IMR-90 (cell line): ENCODE measurements at regions not wholly inside any gene's neighbourhood (a gene's known extent, or its start where the extent isn't known, plus 50 kb on each side); places are given as distances from the start of the nearest gene placed in this dataset.
A peak's percentile ranks its signal among the peaks of the same experiment; 100 is the strongest.

Experiments used
- ATAC-seq: fragments of 200-7000 bp; cut with Tn5 transposase; 2 replicates; pipeline ENCODE4 v1.9.1; 2020; ENCODE audit warnings: low read depth, mild to moderate bottlenecking, moderate library complexity
- BruUV-seq: library from RNA; stranded (reverse); fragments of 400-500 nt; replicated peaks from 2 replicates; lab custom pipeline; 2021; lab: Mats Ljungman, UMichigan
- CTCF ChIA-PET: fragments of 300-600 bp; formaldehyde crosslinking; extraction: SDS; loops from one replicate; lab custom pipeline; 2021; ENCODE audit warnings: antibody characterized with exemption; lab: Yijun Ruan, JAX
- POLR2A ChIA-PET: fragments of 300-600 bp; sonication (Branson Sonifier 250); formaldehyde crosslinking; loops from one replicate; lab custom pipeline; 2022; ENCODE audit warnings: antibody characterized with exemption; ENCODE audit not compliant: unreplicated experiment; lab: Charles Lee
- DNase-seq: peaks from one replicate; pipeline ENCODE4 v3.0.0; 2013
- H2AFZ ChIP-seq: replicated peaks from 2 replicates; pipeline ENCODE3; 2013; ENCODE audit warnings: low read length, mild to moderate bottlenecking; ENCODE audit not compliant: poor library complexity
- H2AK5ac ChIP-seq: 2 replicates; pipeline ENCODE4 v1.6.1; 2013; ENCODE audit warnings: low read depth, low read length, inconsistent platforms
- H2AK9ac ChIP-seq: replicated peaks from 2 replicates; pipeline ENCODE3; 2013; ENCODE audit warnings: mild to moderate bottlenecking, low read depth, low read length, moderate library complexity; ENCODE audit not compliant: poor library complexity
- H2BK120ac ChIP-seq: 2 replicates; pipeline ENCODE4 v1.6.1; 2013; ENCODE audit warnings: low read depth, low read length, inconsistent platforms
- H2BK15ac ChIP-seq: 3 replicates; pipeline ENCODE4 v1.6.1; 2013; ENCODE audit warnings: low read depth, low read length, inconsistent platforms
- H2BK20ac ChIP-seq: 2 replicates; pipeline ENCODE4 v1.6.1; 2013; ENCODE audit warnings: low read depth, mild to moderate bottlenecking, inconsistent platforms, low read length, moderate library complexity
- H2BK5ac ChIP-seq: 2 replicates; pipeline ENCODE4 v1.6.1; 2013; ENCODE audit warnings: mild to moderate bottlenecking, low read depth, low read length, inconsistent platforms; ENCODE audit not compliant: poor library complexity, severe bottlenecking
- H3K14ac ChIP-seq: replicated peaks from 2 replicates; pipeline ENCODE4 v1.6.1; 2013; ENCODE audit warnings: low read depth, low read length, inconsistent platforms
- H3K18ac ChIP-seq: 2 replicates; pipeline ENCODE4 v1.6.1; 2013; ENCODE audit warnings: low read depth, low read length, control low read depth
- H3K23ac ChIP-seq: 2 replicates; pipeline ENCODE4 v1.6.1; 2013; ENCODE audit warnings: low read depth, low read length, inconsistent platforms
- H3K27ac ChIP-seq: 2 replicates; pipeline ENCODE4 v1.5.1; 2013; ENCODE audit warnings: mild to moderate bottlenecking, control low read depth, low read length; ENCODE audit not compliant: insufficient read depth
- H3K27me3 ChIP-seq: 2 replicates; pipeline ENCODE4 v1.6.1; 2013; ENCODE audit warnings: low read length; ENCODE audit not compliant: control insufficient read depth, insufficient read depth
- H3K36me3 ChIP-seq: 2 replicates; pipeline ENCODE4 v1.6.1; 2013; ENCODE audit warnings: low read length, mixed read lengths; ENCODE audit not compliant: control insufficient read depth, insufficient read depth
- H3K4ac ChIP-seq: 2 replicates; pipeline ENCODE4 v1.6.1; 2013; ENCODE audit warnings: low read depth, low read length, inconsistent platforms
- H3K4me1 ChIP-seq: 2 replicates; pipeline ENCODE4 v1.6.1; 2013; ENCODE audit warnings: low read length, mixed read lengths; ENCODE audit not compliant: control insufficient read depth, insufficient read depth
- H3K4me2 ChIP-seq: 2 replicates; pipeline ENCODE4 v1.6.1; 2013; ENCODE audit warnings: low read depth, mild to moderate bottlenecking, control low read depth, low read length, moderate library complexity
- H3K4me3 ChIP-seq: 2 replicates; pipeline ENCODE4 v1.5.1; 2013; ENCODE audit warnings: low read depth, mild to moderate bottlenecking, control low read depth, low read length, moderate library complexity; ENCODE audit not compliant: insufficient read depth
- H3K56ac ChIP-seq: 2 replicates; pipeline ENCODE4 v1.6.1; 2013; ENCODE audit warnings: low read length, inconsistent platforms; ENCODE audit not compliant: insufficient read depth; ENCODE audit errors: extremely low read depth
- H3K79me1 ChIP-seq, 2 experiments: 2 replicates each; pipeline ENCODE4 v1.6.1; 2013; ENCODE audit warnings: low read length in 2 of 2, inconsistent platforms in 1 of 2, low read depth in 1 of 2
- H3K9ac ChIP-seq: 2 replicates; pipeline ENCODE4 v1.6.1; 2013; ENCODE audit warnings: low read depth, low read length, control low read depth
- H3K9me1 ChIP-seq: 2 replicates; pipeline ENCODE4 v1.6.1; 2013; ENCODE audit warnings: low read length, inconsistent platforms; ENCODE audit not compliant: insufficient read depth
- H3K9me3 ChIP-seq: 2 replicates; pipeline ENCODE4 v1.6.1; 2013; ENCODE audit warnings: low read length; ENCODE audit not compliant: control insufficient read depth, insufficient read depth
- H4K20me1 ChIP-seq: 2 replicates; pipeline ENCODE4 v1.6.1; 2013; ENCODE audit warnings: low read length, inconsistent platforms; ENCODE audit not compliant: insufficient read depth
- H4K5ac ChIP-seq: 2 replicates; pipeline ENCODE4 v1.6.1; 2013; ENCODE audit warnings: mild to moderate bottlenecking, low read depth, low read length, control low read depth
- H4K8ac ChIP-seq, 2 experiments: 2 replicates each; pipeline ENCODE4 v1.6.1; 2013; ENCODE audit warnings: low read depth in 2 of 2, low read length in 2 of 2, control low read depth in 1 of 2, inconsistent platforms in 1 of 2
- H4K91ac ChIP-seq: 2 replicates; pipeline ENCODE4 v1.6.1; 2013; ENCODE audit warnings: low read depth, low read length, inconsistent platforms; ENCODE audit not compliant: insufficient read depth
- BHLHE40 ChIP-seq: fragments of 150-350 bp; IDR thresholded peaks from 2 replicates; pipeline ENCODE4 v1.6.1; 2016; ENCODE audit warnings: mild to moderate bottlenecking, low read depth, low read length
- CEBPB ChIP-seq: IDR thresholded peaks from 2 replicates; pipeline ENCODE4 v1.6.1; 2012; ENCODE audit warnings: low read depth, low read length, improper control_type of control experiment
- MAFK ChIP-seq: IDR thresholded peaks from 2 replicates; pipeline ENCODE4 v1.6.1; 2012; ENCODE audit warnings: low read depth, low read length, improper control_type of control experiment
- NFE2L2 ChIP-seq: fragments of 150-350 bp; IDR thresholded peaks from 2 replicates; pipeline ENCODE4 v1.6.1; 2016; ENCODE audit warnings: low read depth, mild to moderate bottlenecking, low read length
- POLR2A ChIP-seq: IDR thresholded peaks from 2 replicates; pipeline ENCODE4 v1.6.1; 2012; ENCODE audit warnings: mild to moderate bottlenecking, low read depth, low read length
- RAD21 ChIP-seq: IDR thresholded peaks from 2 replicates; pipeline ENCODE4 v1.6.1; 2012; ENCODE audit warnings: low read length, improper control_type of control experiment
- USF2 ChIP-seq: fragments of 150-350 bp; IDR thresholded peaks from 2 replicates; pipeline ENCODE4 v1.6.1; 2017; ENCODE audit warnings: mild to moderate bottlenecking, antibody characterized with exemption, low read length, low read depth
- WGBS, 2 experiments: methylation state at CpG; one replicate each; pipeline versions ENCODE4 v1.1.5 to v1.1.7; 2013; ENCODE audit warnings: missing lambda C conversion rate in 2 of 2; ENCODE audit not compliant: insufficient read length in 1 of 2; ENCODE audit errors: extremely low coverage in 2 of 2; 5-methylcytosine and 5-hydroxymethylcytosine counted together
- dilution Hi-C: fragments of 300-500 bp; cut with HindIII; formaldehyde crosslinking; loops from one replicate; pipeline ENCODE4 v1.14.3; 2018; ENCODE audit warnings: low sequenced_read_pairs; ENCODE audit not compliant: unreplicated experiment
- in situ Hi-C: fragments of 300-500 bp; cut with MboI; formaldehyde crosslinking; loops from 3 replicates; pipeline ENCODE4 v1.14.3; 2019; ENCODE audit warnings: low sequenced_read_pairs, inconsistent platforms, mixed read lengths
- intact Hi-C: fragments of 100-400 bp; cut with micrococcal nuclease; formaldehyde crosslinking; loops from 2 replicates; pipeline ENCODE4 v1.10.0; 2022
- TF ChIP-seq, protein P1 (sequence below): conservative IDR thresholded peaks from 2 replicates; pipeline ENCODE4 v1.5.1; 2012; ENCODE audit warnings: mild to moderate bottlenecking, low read depth, low read length, improper control_type of control experiment

DNA sequence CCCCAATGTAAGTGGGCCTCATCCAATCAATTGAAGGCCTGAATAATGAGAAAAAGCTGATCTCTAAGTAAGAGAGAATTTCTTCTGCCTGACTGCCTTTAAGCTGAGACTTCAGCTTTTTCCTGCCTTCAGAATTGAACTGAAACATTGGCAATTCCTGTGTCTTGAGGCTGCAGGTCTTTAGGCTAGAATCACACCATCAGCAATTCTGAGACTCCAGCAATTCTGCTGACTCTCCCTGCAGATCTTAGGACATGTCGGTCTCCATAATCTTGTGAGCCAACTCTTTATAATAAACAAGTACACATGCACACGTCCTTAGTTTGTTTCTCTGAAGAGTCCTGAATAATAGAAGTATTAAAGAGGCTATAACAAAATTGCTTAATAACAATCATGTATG lies 209.1 kb downstream of the FSIP2 start:
- no peak overlapping the region for H2BK15ac ChIP-seq
- POLR2A ChIA-PET, result no interaction called here
- H3K56ac ChIP-seq, result no peak overlapping the region
- no peak for DNase-seq
- no peak overlapping the region for H3K14ac ChIP-seq
- no TSS peak for BruUV-seq
- no peak overlapping the region for H3K4me2 ChIP-seq
- H4K8ac ChIP-seq, result no peak overlapping the region
- no peak overlapping the region for H3K18ac ChIP-seq
- H3K23ac ChIP-seq, result no peak overlapping the region
- no peak overlapping the region for H2AK5ac ChIP-seq
- H3K9ac ChIP-seq, result no peak overlapping the region
- H3K4me1 ChIP-seq, result no peaks in the 10 kb centered on the region
- no peak overlapping the region for H2AFZ ChIP-seq
- no peak for ATAC-seq
- H2AK9ac ChIP-seq, result no peak overlapping the region
- no peaks in the 10 kb centered on the region for H3K36me3 ChIP-seq
- dilution Hi-C loops, result no loop called here
- H3K79me1 ChIP-seq, result no peaks in the 10 kb centered on the region
- CTCF ChIA-PET, result no interaction called here
- H4K5ac ChIP-seq, result no peak overlapping the region
- no peak overlapping the region for H3K27ac ChIP-seq
- H2BK5ac ChIP-seq, result no peak overlapping the region
- no peak overlapping the region for H2BK20ac ChIP-seq
- in situ Hi-C loops, result no loop called here
- H3K4me3 ChIP-seq, result no peak overlapping the region
- H2BK120ac ChIP-seq, result no peak overlapping the region
- H3K27me3 ChIP-seq, result no peaks in the 10 kb centered on the region
- no peak for TF ChIP-seq POLR2A
- TF ChIP-seq RAD21, result no peak
- TF ChIP-seq CEBPB, result no peak
- TF ChIP-seq BHLHE40, result no peak
- no peak for TF ChIP-seq USF2
- TF ChIP-seq, protein P1, sequence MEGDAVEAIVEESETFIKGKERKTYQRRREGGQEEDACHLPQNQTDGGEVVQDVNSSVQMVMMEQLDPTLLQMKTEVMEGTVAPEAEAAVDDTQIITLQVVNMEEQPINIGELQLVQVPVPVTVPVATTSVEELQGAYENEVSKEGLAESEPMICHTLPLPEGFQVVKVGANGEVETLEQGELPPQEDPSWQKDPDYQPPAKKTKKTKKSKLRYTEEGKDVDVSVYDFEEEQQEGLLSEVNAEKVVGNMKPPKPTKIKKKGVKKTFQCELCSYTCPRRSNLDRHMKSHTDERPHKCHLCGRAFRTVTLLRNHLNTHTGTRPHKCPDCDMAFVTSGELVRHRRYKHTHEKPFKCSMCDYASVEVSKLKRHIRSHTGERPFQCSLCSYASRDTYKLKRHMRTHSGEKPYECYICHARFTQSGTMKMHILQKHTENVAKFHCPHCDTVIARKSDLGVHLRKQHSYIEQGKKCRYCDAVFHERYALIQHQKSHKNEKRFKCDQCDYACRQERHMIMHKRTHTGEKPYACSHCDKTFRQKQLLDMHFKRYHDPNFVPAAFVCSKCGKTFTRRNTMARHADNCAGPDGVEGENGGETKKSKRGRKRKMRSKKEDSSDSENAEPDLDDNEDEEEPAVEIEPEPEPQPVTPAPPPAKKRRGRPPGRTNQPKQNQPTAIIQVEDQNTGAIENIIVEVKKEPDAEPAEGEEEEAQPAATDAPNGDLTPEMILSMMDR, result no peak
- peak; percentile 12; the same call in 1 of the 2 replicates for TF ChIP-seq MAFK
- TF ChIP-seq NFE2L2, result no peak
- no peaks in the 10 kb centered on the region for H3K9me1 ChIP-seq
- H3K4ac ChIP-seq, result no peak overlapping the region
- no CpG with 5 or more reads among the region's 2 CpGs for WGBS, 2 experiments
- no peak overlapping the region for H4K91ac ChIP-seq
- H3K9me3 ChIP-seq, result peaks cover 7% of the 10 kb centered on the region
- H4K20me1 ChIP-seq, result no peaks in the 10 kb centered on the region
- intact Hi-C loops, result no loop called here
